ENCODE measurements at regions not wholly inside any gene's neighbourhood (a gene's known extent, or its start where the extent isn't known, plus 50 kb on each side); places are given as distances from the start of the nearest gene placed in this dataset.
"Not testable (repeated sequence)": the region's sequence is repeated elsewhere in the genome, so short reads cannot be mapped to it uniquely, and the experiment has no call there.

DNA sequence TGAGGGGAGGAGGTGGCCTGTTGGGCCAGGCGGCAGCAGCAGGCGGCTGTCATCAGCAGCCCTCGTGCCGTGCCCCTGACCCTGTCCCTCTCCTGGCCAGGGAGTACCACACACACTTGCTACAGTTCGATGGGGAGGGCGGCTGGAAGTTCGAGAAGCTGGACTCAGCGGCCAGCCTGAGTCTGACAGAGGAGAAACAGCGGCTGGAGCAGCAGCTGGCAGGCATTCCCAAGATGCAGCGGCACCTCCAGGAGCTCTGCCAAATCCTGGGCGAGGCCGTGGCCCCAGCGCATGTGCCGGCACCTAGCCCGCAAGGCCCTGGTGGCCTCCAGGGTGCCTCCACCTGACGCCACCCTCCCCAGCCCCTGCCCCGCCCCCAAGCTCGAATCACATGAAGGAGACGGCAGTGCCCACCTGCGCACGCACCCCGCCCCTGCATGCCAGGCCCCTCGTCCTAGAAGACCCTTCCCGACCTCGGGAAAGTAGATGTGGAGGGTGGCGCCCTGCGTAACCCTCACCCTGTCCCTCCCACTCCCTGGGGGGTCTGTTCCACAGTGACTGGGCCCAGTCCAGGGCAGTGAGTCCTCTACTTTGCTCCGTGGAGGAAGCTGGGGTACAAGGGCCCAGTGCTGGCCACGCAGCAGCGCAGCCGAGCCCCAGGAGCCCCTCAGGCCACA, 201.9 kb downstream of the CCT8L2 start:
- TF ChIP-seq, protein P1, sequence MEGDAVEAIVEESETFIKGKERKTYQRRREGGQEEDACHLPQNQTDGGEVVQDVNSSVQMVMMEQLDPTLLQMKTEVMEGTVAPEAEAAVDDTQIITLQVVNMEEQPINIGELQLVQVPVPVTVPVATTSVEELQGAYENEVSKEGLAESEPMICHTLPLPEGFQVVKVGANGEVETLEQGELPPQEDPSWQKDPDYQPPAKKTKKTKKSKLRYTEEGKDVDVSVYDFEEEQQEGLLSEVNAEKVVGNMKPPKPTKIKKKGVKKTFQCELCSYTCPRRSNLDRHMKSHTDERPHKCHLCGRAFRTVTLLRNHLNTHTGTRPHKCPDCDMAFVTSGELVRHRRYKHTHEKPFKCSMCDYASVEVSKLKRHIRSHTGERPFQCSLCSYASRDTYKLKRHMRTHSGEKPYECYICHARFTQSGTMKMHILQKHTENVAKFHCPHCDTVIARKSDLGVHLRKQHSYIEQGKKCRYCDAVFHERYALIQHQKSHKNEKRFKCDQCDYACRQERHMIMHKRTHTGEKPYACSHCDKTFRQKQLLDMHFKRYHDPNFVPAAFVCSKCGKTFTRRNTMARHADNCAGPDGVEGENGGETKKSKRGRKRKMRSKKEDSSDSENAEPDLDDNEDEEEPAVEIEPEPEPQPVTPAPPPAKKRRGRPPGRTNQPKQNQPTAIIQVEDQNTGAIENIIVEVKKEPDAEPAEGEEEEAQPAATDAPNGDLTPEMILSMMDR (IDR thresholded peaks at IDR 0.05; ENCODE audit: low read depth, low read length): not testable (repeated sequence)
- not testable (repeated sequence) for TF ChIP-seq EZH2phosphoT487 (IDR thresholded peaks at IDR 0.05; ENCODE audit: low read depth)

All from OCI-LY3 (cell line).